GM19025 (cell line): ENCODE measurements at regions not wholly inside any gene's neighbourhood (a gene's known extent, or its start where the extent isn't known, plus 50 kb on each side); places are given as distances from the start of the nearest gene placed in this dataset.

Experiments used
- ATAC-seq: cut with Tn5 transposase; IDR thresholded peaks from one replicate; pipeline ENCODE4 v1.9.1; 2021; ENCODE audit warnings: mild to moderate bottlenecking, low read depth, moderate library complexity; ENCODE audit not compliant: unreplicated experiment

- no peak for ATAC-seq
These were observed 328.9 kb upstream of the DDX18 start for GRCh38 chr2:117485588-117485987.

GRCh38 chr2:117486081-117486480 lies 328.4 kb upstream of the DDX18 start:
- ATAC-seq = no peak

- ATAC-seq = no peak
These were observed 322.2 kb upstream of the DDX18 start for GRCh38 chr2:117492209-117492851.

- ATAC-seq = no peak
These were observed 313.8 kb upstream of the DDX18 start for GRCh38 chr2:117500721-117501120.

- no peak for ATAC-seq
These were observed 312.4 kb upstream of the DDX18 start for GRCh38 chr2:117502121-117502520.

GRCh38 chr2:117512307-117512706 lies 302.2 kb upstream of the DDX18 start:
- ATAC-seq = no peak

GRCh38 chr2:117514371-117514770 lies 300.1 kb upstream of the DDX18 start:
- no peak for ATAC-seq

- ATAC-seq = no peak
These were observed 295.3 kb upstream of the DDX18 start for GRCh38 chr2:117519238-117519637.

GRCh38 chr2:117519721-117520120 lies 294.8 kb upstream of the DDX18 start:
- ATAC-seq = no peak

GRCh38 chr2:117523267-117523666 lies 291.2 kb upstream of the DDX18 start:
- no peak for ATAC-seq

GRCh38 chr2:117523711-117524238 lies 290.7 kb upstream of the DDX18 start:
- ATAC-seq = no peak

GRCh38 chr2:117536139-117536538 lies 278.4 kb upstream of the DDX18 start:
- no peak for ATAC-seq

- ATAC-seq = no peak
These were observed 277.5 kb upstream of the DDX18 start for GRCh38 chr2:117537032-117537431.

GRCh38 chr2:117551858-117552257 lies 262.6 kb upstream of the DDX18 start:
- no peak for ATAC-seq

- ATAC-seq = no peak
These were observed 261.0 kb upstream of the DDX18 start for GRCh38 chr2:117553448-117553847.

GRCh38 chr2:117555965-117556364 lies 258.5 kb upstream of the DDX18 start:
- ATAC-seq = no peak

- ATAC-seq = no peak
These were observed 256.9 kb upstream of the DDX18 start for GRCh38 chr2:117557626-117558025.

- no peak for ATAC-seq
These were observed 251.8 kb upstream of the DDX18 start for GRCh38 chr2:117562654-117563053.

- no peak for ATAC-seq
These were observed 242.7 kb upstream of the DDX18 start for GRCh38 chr2:117571590-117572349.

- no peak for ATAC-seq
These were observed 227.2 kb upstream of the DDX18 start for GRCh38 chr2:117587310-117587709.

- no peak for ATAC-seq
These were observed 211.4 kb upstream of the DDX18 start for GRCh38 chr2:117603060-117603459.

GRCh38 chr2:117603567-117603966 lies 210.9 kb upstream of the DDX18 start:
- ATAC-seq = no peak
